Nephron progenitor cell (in vitro differentiated cells): ENCODE measurements at regions not wholly inside any gene's neighbourhood (a gene's known extent, or its start where the extent isn't known, plus 50 kb on each side); places are given as distances from the start of the nearest gene placed in this dataset.

Source experiments
- DNase-seq: peaks from one replicate; pipeline ENCODE4 v3.0.0; 2021
- H3K27ac Mint-ChIP-seq: 2 replicates; pipeline ENCODE4 v1.8.0; 2021; ENCODE audit warnings: mild to moderate bottlenecking, moderate library complexity, mixed read lengths
- H3K27me3 Mint-ChIP-seq: 2 replicates; pipeline ENCODE4 v1.8.0; 2021; ENCODE audit warnings: mild to moderate bottlenecking, low read depth, mixed read lengths; ENCODE audit not compliant: poor library complexity
- H3K36me3 Mint-ChIP-seq: 2 replicates; pipeline ENCODE4 v1.8.0; 2021; ENCODE audit warnings: low read depth, mixed read lengths
- H3K4me1 Mint-ChIP-seq: 2 replicates; pipeline ENCODE4 v1.8.0; 2021; ENCODE audit warnings: mixed read lengths
- H3K4me3 Mint-ChIP-seq: 2 replicates; pipeline ENCODE4 v1.8.0; 2021; ENCODE audit warnings: mild to moderate bottlenecking, moderate library complexity, mixed read lengths
- H3K9me3 Mint-ChIP-seq: 2 replicates; pipeline ENCODE4 v1.8.0; 2021; ENCODE audit warnings: mild to moderate bottlenecking, moderate library complexity, mixed read lengths
- TF ChIP-seq, protein P1 (sequence below): fragments of 200-600 bp; sonication (generic); IDR thresholded peaks from 2 replicates; pipeline ENCODE4 v1.5.0; 2021; ENCODE audit warnings: antibody characterized with exemption

GRCh38 chr9:18074041-18074440 is 399.9 kb upstream of the ADAMTSL1 start:
- no peak for DNase-seq
- Mint-ChIP-seq H3K4me3 (no peak overlapping the region), H3K9me3 (no peaks in the 10 kb centered on the region), H3K27ac (no peak overlapping the region), H3K4me1 (no peaks in the 10 kb centered on the region), H3K27me3 (peaks cover 13% of the 10 kb centered on the region), H3K36me3 (no peaks in the 10 kb centered on the region)
- TF ChIP-seq, protein P1, sequence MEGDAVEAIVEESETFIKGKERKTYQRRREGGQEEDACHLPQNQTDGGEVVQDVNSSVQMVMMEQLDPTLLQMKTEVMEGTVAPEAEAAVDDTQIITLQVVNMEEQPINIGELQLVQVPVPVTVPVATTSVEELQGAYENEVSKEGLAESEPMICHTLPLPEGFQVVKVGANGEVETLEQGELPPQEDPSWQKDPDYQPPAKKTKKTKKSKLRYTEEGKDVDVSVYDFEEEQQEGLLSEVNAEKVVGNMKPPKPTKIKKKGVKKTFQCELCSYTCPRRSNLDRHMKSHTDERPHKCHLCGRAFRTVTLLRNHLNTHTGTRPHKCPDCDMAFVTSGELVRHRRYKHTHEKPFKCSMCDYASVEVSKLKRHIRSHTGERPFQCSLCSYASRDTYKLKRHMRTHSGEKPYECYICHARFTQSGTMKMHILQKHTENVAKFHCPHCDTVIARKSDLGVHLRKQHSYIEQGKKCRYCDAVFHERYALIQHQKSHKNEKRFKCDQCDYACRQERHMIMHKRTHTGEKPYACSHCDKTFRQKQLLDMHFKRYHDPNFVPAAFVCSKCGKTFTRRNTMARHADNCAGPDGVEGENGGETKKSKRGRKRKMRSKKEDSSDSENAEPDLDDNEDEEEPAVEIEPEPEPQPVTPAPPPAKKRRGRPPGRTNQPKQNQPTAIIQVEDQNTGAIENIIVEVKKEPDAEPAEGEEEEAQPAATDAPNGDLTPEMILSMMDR, result no peak

GRCh38 chr9:18075253-18075952 is 398.6 kb upstream of the ADAMTSL1 start:
- Mint-ChIP-seq H3K27ac (no peak overlapping the region), H3K4me1 (no peaks in the 10 kb centered on the region), H3K27me3 (peaks cover 13% of the 10 kb centered on the region), H3K36me3 (no peaks in the 10 kb centered on the region), H3K9me3 (no peaks in the 10 kb centered on the region), H3K4me3 (no peak overlapping the region)
- DNase-seq, result no peak
- TF ChIP-seq, protein P1, result no peak

- no peak for DNase-seq
- Mint-ChIP-seq H3K9me3 (no peaks in the 10 kb centered on the region), H3K27ac (no peak overlapping the region), H3K4me1 (no peaks in the 10 kb centered on the region), H3K4me3 (no peak overlapping the region), H3K27me3 (peaks cover 13% of the 10 kb centered on the region), H3K36me3 (no peaks in the 10 kb centered on the region)
- TF ChIP-seq, protein P1, result no peak
Observed at GRCh38 chr9:18077941-18078678, 395.8 kb upstream of the ADAMTSL1 start.

- no peaks in the 10 kb centered on the region for H3K36me3 Mint-ChIP-seq
- peaks cover 4% of the 10 kb centered on the region for H3K27me3 Mint-ChIP-seq
- DNase-seq, result no peak
- TF ChIP-seq, protein P1, result no peak
- no peaks in the 10 kb centered on the region for H3K9me3 Mint-ChIP-seq
- H3K4me3 Mint-ChIP-seq, result no peak overlapping the region
- H3K4me1 Mint-ChIP-seq, result no peaks in the 10 kb centered on the region
- no peak overlapping the region for H3K27ac Mint-ChIP-seq
Observed at GRCh38 chr9:18092138-18092537, 381.8 kb upstream of the ADAMTSL1 start.

GRCh38 chr9:18106006-18106560 is 367.9 kb upstream of the ADAMTSL1 start:
- Mint-ChIP-seq H3K4me1 (no peaks in the 10 kb centered on the region), H3K27me3 (no peaks in the 10 kb centered on the region), H3K36me3 (no peaks in the 10 kb centered on the region), H3K9me3 (no peaks in the 10 kb centered on the region), H3K27ac (no peak overlapping the region), H3K4me3 (no peak overlapping the region)
- TF ChIP-seq, protein P1, result no peak
- no peak for DNase-seq
